SHP77 treated with DMSO at 0.1 percent for 48 hours (cell line): ENCODE measurements at regions not wholly inside any gene's neighbourhood (a gene's known extent, or its start where the extent isn't known, plus 50 kb on each side); places are given as distances from the start of the nearest gene placed in this dataset.

Source experiments
- DNase-seq: peaks from one replicate; lab custom pipeline; 2025; lab: John Stamatoyannopoulos, UW

DNA sequence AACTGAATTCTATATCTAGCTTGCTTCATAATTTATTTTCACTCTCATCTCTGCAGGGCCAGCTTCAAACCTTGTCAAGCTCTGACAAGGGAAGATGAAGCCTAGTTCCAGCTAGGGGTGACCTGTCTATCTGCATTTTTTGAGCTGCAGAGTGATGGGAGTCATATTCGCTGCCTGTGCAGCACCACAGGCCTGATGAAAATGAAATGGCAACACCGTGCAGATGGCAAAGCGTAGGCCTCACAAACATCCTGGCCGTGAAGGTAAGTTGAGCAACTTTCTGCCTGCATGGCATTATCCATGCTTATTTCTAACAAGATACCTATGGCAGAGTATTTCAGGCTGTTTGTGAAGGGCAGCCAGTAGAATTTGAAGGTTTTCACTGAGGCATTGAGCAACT lies 86.4 kb upstream of the C1QTNF9B start:
- DNase-seq: no peak

DNA sequence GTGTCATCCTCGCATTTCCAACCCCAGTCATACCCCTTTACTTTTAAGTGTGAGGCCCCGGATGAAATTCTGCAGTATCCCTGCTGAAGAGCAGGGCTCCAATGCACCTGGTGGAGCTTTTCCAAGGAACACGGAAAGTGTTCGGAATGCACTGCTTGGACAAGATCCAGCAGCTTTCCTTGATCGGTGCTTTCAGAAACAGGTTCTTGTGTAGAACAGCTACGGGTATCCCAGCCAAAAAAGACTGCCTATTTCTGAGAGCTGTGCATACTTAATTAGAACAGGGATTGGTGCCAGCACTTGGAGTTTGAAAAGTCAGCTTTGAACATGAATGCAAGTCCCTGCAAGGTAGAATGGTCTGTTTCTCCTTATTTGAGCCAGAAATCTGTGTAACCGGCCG lies 87.2 kb upstream of the C1QTNF9B start:
- no peak for DNase-seq

DNA sequence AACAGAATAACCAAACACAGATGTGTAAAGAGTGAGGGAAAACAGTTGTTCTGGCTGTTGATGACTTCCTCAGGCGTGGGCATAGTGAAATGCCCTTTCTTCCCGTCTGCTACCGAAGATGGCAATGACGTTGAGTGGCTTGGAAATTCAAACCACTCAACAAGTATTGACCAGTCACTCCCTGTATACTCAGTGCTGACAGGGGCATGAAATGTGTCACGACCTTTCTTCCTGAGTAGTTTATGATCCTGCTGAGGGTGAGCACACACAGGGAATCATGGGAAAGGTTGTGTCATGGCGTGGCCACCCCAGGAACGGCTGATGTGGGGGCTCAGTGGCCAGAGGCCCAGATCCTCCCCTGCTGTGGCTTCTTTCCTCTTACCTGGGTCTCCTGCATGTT lies 87.8 kb upstream of the C1QTNF9B start:
- DNase-seq: no peak

DNA sequence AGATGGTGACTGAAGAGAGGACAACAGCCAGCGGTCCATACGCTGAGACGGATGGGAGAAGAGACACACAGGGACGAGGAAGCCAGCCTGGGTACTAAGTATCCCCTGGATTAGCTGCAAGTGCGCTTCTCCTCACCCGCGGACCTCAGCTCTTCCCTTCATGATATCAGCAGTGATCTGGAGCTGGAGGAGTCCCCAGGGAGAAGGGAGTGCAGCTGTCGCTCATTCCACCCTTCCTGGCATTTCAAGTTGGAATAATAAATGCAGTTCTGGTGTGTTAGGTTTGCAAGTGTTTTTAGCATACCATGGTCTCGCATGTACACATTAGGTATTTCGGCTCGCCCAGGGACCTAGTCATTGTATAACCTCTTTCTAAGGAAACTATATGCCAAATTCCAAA lies 88.5 kb upstream of the C1QTNF9B start:
- DNase-seq: no peak

DNA sequence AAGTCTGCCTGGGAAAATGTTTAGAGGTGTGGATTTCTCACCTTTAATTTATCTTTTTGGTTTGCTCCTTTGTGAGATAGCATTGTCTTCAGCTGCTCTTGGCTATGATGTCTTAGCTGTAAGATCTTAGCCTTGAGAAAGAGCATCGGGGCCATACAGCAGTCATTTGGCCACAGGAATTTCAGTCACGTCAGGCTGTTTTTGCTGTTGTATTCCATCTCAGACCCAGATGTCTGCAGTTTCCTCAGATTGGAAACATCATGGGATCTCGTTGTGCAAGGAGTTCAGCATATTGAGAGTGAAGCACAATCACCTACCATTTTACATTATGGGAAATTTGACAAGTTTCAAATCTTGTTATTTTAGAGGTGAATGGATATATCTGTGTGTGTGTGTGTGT lies 89.3 kb upstream of the C1QTNF9B start:
- DNase-seq: no peak

DNA sequence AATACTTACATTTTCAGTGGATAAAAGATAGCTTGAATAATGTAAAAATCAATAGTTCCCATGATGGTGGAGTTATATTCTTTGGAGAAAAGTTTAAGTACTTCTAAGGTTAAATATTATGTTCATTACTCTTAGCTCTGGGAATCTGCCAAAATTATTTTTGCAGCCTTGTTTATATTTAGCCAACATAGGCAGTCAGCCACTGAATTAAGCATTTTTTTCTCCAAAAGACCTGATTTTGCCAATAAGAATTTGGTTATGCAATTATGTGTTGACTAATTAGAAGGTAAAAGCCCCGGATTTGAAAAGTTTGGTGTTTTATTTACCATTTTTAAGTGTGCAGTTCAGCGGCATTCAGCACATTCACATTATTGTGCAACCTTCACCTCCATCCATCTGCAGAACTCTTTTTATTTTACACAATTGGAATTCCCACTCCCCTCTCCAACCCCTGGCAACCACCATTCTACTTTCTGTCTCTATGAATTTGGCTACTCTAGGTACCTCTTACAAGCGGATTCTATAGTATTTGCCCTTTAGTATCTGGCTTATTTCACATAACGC lies 90.1 kb upstream of the C1QTNF9B start:
- DNase-seq: no peak

DNA sequence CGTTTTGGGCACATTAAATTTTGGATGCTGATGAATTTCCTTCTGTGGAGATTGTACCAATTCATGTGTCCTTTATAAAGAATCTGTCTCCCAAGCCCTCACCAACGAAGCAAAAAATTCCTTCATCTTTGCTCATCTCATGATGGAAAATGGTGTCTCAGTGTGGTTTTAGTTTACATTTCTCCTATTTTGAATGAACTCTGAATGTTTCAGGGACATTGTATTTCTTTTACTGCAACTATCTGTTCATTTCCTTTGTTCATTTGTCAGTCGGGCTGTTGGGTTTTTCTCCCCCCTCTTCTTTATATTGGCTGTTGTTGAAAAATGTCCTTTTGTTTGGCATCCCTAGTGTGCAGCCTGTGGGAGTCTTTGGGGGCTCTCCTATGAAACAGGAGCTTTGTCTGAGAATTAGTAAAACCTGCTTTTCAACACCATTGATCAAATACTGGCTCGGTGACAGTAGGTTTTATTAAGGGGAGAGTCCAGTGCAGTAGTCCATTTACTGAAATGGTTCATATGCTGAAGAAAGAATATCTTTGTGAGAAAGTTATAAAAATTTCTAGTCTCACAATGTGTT lies 91.3 kb upstream of the C1QTNF9B start:
- no peak for DNase-seq

DNA sequence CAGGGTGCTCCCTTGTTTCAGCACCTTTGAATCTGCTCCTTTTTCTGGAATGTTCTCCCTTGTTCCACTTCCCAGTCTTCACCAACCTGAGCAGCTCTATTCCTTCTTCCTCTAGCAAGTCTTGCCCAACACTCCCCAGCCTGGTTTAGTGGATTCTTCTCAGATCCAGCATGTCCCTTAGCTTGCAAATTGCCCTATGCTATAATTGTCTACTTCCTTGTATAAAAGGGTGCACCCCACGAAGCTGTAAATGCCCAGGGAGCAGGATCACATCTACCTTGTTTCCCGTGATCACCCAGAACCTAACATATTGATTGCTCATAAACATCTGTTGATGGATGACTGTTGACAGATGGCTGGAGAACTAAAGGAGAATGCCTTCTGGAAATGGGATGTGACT lies 93.2 kb upstream of the C1QTNF9B start:
- no peak for DNase-seq

DNA sequence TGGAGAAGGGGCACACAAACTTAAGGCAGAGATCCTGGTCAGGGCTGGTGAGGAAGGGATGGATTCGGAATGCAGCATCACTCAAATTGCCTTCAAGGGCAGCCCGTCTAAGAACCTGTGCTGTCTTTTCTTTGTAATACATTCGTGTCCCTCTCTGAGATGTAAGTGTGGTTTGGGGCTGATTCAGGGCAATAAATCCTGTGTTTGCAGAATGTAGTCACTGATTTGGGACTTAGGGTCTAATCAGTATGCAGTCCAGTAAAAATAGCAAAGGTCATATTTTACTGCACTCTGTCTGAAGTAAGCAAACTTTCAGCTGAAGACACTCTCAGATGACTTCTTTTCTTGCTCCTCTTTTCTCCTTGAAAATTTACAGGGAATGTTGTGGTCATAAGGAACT lies 93.8 kb upstream of the C1QTNF9B start:
- no peak for DNase-seq

DNA sequence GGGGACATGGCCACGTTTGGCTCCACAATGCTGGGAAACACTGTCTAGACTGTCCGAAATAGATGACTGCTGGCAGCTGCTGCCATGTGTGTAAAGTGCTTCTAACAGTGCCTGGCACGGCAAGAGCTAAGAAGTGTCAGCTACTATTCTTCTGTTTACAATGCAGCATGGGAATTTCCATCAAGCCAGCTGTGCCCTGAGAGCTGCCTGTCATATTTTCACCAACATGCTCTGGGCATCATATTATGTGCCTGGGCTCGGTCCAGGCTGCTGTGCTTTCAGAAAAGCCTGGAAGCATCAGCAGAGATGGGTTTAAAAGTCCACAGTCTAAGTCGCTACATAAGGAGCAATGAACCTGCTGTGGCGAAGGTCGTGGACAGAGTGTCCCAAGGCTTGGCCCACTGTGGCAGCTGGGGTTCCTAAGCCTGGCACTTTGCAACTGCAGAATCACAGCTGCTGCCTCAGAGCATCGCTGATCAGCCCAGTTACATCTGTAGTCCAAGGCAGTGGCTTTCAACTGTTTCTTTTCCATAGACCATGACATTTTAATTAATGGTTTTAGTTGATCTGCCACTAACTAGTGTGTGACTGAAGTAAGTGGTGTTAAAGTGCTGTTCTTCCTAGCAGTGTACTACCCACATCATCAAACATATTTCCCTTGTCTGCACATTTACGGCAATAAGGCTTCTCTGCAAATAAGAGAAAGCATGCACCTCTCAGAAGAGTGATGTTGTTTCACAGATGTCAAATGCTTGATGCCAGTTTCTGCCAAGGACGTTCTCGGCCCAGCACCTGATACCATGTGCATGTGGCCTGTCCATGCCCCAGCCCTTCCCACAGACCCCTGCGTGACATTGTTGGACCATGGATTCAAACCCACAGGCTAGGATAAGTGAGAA lies 95.7 kb upstream of the C1QTNF9B start:
- no peak for DNase-seq

DNA sequence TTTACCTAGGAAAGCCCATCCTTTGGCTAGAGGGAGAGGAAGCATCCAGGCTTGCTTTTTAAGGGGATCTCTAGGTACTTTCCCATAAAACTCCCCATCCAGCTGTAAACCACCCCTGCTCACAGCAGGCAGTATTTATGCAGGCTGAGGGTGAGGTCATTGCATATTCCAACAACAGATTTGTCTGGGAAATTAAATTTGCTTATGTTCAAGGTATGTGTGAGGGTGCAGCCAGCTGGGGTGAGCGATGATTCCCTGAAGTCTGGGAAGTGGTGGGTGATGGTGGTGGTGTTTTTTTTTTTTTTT lies 96.3 kb upstream of the C1QTNF9B start:
- DNase-seq: no peak

DNA sequence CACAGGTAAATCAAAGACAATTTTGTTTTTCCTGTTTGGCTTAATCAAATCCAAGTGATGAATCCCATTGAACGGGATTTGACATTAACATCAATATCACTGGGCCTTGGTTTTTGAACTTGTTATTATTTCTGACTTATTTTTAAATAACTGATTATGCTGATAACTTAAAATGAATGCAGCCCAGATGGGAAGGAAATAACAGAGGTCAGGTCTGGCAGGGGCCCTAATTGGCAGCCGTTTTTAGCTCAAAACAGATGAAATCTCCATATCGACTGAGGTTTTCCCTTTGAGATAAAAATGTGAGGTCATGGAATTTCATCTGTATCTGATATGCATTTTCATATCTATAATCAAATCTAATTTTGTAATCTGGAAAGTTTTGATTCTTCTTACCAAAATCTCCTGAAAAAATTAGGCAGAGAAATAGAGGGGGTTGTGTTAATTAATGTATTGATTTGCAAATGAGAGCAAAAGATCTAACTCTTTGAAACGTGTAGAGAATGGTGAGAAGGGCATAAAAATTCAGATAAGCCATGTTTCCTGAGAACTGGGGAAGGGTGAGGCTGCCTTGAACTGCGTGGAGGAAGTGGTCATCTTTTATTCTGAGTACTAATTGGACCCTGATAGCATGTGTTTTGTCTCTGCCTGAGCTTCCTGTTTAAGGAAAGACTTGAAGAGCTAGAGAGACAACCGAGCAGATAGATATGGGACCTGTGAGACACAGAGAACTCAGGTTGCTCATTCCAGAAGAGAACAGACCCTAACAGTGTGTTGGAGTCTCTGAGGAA lies 98.2 kb upstream of the C1QTNF9B start:
- DNase-seq: no peak

DNA sequence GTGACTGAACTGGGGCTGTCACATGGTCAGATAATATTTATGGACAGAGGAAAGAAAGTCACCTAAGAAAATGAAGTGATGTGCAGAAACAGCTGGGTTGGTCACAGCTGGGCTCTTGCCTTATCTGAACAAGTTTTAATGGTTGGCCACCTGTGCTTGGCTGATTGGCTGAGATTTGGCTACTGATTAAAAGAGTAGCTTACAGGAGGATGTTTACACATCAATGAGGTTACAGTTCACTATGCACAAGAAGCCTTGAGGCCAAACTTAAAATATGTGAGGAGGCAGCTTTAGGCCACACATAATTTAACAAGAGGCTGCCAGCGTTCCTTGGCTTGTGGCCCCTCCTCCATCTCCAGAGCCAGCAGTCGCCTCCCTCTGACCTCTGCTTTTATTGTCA lies 99.2 kb upstream of the C1QTNF9B start:
- no peak for DNase-seq

DNA sequence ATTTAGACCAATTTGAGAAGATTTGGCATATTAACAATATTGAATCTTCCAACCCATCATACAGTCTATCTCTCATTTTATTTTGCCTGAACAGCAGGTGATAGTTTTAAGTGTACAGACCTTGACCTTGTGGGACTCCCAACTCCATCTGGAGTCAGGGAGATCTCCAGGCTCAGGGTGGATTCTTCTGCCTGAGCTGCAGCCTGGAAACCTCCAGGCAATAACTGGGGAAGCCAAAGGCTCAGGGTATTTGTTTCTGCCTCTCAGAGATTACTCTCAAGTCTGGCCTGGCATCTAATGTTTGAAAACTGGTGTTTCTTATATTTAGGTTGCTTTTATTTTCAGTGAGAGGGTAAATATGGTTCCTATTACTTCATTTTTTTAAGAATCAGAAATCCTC lies 102.1 kb upstream of the C1QTNF9B start:
- no peak for DNase-seq

DNA sequence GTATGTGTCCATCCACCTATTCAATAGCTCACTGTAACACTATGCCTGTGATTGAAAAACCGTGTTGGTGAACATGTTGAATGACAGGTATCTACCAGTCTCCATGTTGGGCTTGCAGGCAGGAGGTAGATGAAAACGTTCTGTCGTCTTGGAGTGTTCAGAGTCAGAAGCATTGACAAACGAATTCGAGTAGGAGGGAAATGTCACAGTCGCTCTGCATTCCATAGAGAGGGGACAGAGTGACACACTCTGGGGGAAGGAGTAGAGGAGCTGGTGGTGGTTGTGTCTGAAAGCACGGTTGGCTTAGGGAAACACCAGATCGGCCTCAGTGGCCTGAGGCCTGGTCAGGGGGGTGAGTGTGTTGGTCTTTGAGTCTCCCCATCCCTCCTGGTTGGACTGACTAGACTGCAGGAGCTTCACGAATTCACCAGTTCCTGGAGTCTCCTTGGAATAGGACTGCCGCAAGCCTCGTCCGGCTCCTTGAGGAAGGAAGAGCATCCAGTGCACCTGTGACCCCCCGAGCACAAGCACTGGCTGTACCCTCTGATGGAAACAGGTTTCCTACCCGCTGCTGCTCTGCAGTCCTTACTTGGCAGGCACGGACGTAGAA lies 105.0 kb upstream of the C1QTNF9B start:
- no peak for DNase-seq

DNA sequence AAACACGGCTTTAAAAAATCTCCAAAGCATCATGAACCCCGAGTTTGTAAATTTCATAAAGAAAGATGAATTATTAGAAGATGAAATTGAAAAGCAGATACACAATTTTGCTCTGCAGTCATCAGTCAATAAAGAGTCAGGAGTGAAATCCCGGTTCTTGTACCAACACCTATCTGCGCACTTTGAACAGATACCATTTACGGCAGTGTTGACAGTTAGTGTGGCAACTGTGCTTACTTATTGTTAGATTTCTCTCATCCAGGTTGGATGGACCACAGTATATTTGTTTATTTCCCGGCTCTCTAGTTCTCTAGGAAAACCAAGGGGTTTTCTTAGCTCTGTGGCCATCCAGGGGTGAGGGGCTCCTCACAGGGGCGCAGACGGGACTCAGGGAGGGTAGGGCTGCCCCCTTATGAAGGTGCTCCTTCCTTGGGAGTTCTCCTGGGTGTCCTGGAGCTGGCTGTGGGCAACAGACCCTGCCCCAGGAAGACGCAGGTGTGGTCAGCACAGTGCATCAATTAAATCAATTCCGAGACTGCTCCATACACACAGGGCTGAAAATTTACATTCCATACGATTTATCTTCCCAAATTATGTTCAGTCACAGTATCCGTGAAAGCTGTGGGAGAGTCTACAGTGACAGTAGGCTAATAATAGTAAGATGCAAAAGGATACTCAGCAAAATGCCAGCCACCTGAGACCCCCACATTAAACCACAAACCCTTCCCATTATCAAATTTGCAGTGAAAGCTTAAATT lies 107.0 kb upstream of the C1QTNF9B start:
- DNase-seq: no peak

DNA sequence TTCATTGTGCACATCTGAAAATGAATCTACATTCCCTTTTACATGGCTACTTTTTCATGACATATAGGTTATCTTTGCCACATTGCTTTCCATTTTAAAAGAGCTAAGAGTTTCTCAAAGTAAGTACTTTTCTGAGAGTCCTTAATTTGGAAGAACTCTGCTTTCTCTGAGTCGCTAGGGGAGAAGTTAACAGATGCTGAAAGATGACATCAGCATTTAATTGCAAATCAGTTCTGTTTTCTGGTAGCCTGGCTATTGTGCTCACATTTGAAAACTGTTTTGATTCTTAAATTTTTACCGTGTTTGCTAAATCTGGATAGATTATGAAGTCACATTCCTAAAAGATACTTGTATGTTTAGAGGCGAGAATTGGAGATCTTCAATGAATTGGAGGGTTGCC lies 107.7 kb upstream of the C1QTNF9B start:
- DNase-seq: no peak

DNA sequence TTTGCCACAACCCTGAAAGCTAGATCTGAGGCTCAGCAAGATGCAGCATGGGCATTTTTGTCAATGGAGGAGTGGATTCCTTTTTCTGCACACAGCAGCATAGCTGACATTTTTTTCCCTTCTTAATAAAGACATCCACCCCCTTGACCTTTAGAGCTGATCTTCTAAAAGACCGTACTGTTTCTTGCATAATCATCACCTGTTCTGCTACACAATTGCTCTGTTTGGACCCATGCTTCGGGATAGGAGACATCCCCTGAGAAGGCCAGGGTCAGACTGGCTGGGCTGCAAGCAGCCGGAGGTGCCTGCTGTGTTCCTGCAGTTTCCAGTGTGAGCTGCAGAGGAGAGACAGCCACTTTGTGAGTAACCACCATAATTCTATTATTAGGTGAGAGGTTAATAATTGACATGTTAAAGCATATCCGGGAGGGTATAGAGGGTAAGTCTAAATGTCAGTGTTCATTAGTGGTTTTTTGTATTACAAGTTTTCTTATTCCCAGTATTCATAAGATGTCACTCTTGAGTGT lies 108.5 kb upstream of the C1QTNF9B start:
- DNase-seq: no peak

DNA sequence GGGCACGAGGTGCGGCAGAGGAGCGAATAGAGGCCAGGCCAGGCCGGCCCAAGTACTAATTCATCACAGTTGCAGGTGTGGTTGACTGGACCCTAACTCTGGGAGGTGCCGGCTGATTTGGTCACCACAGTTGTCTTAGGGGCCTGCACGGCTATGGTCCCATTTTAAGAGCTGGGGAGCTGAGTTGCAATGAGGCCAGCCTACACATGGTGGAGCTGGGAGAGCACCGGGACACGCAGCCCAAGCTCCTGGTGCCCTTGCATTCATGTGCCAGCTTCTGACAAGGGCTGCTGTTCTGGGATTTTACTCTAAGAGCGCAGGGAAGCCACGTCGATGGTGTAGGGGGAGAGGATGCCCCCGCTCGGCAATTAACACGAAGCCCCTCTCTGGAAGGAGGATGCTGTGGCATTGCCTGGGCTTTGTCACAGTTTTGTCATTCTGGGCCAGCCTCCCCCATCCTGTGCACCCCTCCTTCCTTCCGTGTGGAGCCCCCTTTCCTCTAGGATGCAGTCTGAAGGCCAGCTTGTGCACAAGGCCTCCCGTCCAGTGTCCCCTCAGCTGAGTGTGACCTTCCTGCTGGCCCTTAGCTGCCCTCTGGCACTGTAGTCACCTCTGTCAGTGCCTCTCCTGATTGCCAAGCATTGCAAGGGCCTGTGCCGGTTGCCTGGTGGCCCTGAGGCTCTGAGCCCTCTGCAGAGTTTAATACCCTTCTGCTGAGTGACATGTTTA lies 109.4 kb upstream of the C1QTNF9B start:
- no peak for DNase-seq

DNA sequence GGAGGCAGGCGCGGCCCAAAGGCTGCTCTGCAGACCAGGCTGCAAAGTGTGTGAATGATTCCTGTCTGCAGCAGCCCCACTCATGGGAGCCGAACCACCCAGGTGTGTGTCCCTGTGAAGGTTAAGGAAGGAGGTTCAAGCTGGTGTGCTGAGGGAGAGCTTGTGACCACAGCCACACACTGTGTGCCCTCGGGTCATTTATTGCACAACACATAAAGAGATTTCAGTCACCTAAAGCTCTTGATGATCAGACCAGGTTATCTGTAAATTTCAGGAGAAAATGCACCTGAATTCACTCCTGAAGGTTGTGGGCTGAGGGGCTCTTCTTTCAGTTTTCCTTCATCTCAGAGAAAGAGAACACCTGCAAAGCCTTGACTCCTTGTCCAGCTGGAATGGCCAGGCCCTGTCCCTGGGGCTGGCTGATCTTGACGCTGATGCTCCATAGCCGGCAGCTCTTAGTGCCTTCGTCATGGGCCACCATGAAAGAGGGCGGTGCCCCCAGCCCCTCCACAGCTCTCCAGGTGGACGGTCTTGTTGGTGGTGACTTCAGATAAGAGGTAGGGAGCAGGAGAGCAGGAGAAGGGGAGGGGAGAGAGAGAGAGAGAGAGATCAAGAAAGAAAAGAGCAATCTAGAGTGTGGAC lies 110.8 kb upstream of the C1QTNF9B start:
- DNase-seq: no peak
